ENCODE measurements at regions not wholly inside any gene's neighbourhood (a gene's known extent, or its start where the extent isn't known, plus 50 kb on each side); places are given as distances from the start of the nearest gene placed in this dataset.

DNA sequence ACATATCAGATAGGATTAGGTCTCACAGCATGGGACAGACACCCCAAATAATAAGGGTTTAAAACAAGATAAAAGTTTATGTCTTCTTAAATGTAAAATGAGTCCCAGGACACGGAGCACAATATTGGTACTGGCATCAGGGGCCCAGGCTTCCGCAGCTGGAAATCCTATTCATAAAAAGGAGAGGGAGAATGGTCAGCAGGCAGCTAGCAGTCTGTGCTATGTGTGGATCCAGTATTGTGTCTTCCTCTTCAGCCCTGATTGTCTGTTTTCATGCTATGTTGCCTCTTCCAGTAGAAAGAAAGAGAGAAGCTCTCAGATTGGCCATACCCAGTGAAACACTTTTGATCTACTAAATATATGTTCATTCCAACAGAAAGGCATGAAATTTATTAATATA is 319.3 kb upstream of the SLCO3A1 start:
- TF ChIP-seq, protein P1, sequence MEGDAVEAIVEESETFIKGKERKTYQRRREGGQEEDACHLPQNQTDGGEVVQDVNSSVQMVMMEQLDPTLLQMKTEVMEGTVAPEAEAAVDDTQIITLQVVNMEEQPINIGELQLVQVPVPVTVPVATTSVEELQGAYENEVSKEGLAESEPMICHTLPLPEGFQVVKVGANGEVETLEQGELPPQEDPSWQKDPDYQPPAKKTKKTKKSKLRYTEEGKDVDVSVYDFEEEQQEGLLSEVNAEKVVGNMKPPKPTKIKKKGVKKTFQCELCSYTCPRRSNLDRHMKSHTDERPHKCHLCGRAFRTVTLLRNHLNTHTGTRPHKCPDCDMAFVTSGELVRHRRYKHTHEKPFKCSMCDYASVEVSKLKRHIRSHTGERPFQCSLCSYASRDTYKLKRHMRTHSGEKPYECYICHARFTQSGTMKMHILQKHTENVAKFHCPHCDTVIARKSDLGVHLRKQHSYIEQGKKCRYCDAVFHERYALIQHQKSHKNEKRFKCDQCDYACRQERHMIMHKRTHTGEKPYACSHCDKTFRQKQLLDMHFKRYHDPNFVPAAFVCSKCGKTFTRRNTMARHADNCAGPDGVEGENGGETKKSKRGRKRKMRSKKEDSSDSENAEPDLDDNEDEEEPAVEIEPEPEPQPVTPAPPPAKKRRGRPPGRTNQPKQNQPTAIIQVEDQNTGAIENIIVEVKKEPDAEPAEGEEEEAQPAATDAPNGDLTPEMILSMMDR (IDR thresholded peaks at IDR 0.05), result no peak
- TF ChIP-seq POLR2A (IDR thresholded peaks at IDR 0.05), result no peak
